Left ventricle myocardium inferior (tissue), 1 donor: ENCODE measurements at regions not wholly inside any gene's neighbourhood (a gene's known extent, or its start where the extent isn't known, plus 50 kb on each side); places are given as distances from the start of the nearest gene placed in this dataset.

ENCODE experiments used
- DNase-seq: peaks from one replicate; pipeline ENCODE4 v3.0.0-alpha.2; 2020
- H3K27ac ChIP-seq: fragments of 200-600 bp; replicated peaks from 2 replicates; pipeline ENCODE4 v1.8.0; 2021
- H3K27me3 ChIP-seq: fragments of 200-600 bp; 2 replicates; pipeline ENCODE4 v1.8.0; 2021; ENCODE audit warnings: low read depth
- H3K36me3 ChIP-seq: fragments of 200-600 bp; 2 replicates; pipeline ENCODE4 v1.8.0; 2021
- H3K4me1 ChIP-seq: fragments of 200-600 bp; 2 replicates; pipeline ENCODE4 v1.8.0; 2021
- H3K4me3 ChIP-seq: fragments of 200-600 bp; 2 replicates; pipeline ENCODE4 v1.8.0; 2021; ENCODE audit warnings: mild to moderate bottlenecking, moderate library complexity
- H3K9me3 ChIP-seq: fragments of 200-600 bp; replicated peaks from 2 replicates; pipeline ENCODE4 v1.8.0; 2021
- intact Hi-C: fragments of 100-400 bp; cut with micrococcal nuclease; formaldehyde crosslinking; loops from one replicate; pipeline ENCODE4 v1.11.0; 2022
- TF ChIP-seq, protein P1 (sequence below): fragments of 200-600 bp; IDR thresholded peaks from 2 replicates; pipeline ENCODE4 v1.8.0; 2021; ENCODE audit warnings: antibody characterized with exemption, mild to moderate bottlenecking, borderline replicate concordance
- donor health status: DM: no; HTN: yes; CAD: no; lungs with severe emphysema.

DNA sequence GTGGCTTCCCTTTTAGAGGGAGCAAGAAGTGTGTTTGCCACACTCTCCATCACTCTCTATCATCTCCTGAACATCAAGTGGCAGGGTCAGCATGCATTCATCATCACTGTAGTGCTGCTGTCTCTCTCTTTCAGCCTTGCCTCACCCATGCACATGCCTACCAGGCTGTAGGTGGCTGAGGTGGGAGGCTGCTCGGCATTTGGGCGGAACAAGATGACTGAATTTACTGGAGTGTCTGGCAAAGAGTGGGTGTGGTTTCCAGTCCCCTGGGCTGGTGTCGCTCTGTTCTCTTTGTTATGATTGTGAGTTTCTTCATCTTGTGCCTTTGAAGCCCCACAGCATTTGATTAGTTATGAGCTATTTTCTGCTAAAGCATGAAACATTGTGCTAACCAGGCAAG, 541.9 kb upstream of the EEF2KMT start:
- DNase-seq: no peak
- TF ChIP-seq, protein P1, sequence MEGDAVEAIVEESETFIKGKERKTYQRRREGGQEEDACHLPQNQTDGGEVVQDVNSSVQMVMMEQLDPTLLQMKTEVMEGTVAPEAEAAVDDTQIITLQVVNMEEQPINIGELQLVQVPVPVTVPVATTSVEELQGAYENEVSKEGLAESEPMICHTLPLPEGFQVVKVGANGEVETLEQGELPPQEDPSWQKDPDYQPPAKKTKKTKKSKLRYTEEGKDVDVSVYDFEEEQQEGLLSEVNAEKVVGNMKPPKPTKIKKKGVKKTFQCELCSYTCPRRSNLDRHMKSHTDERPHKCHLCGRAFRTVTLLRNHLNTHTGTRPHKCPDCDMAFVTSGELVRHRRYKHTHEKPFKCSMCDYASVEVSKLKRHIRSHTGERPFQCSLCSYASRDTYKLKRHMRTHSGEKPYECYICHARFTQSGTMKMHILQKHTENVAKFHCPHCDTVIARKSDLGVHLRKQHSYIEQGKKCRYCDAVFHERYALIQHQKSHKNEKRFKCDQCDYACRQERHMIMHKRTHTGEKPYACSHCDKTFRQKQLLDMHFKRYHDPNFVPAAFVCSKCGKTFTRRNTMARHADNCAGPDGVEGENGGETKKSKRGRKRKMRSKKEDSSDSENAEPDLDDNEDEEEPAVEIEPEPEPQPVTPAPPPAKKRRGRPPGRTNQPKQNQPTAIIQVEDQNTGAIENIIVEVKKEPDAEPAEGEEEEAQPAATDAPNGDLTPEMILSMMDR: no peak
- Histone ChIP-seq H3K27ac (no peak overlapping the region), H3K4me1 (no peaks in the 10 kb centered on the region), H3K27me3 (peaks cover 53% of the 10 kb centered on the region), H3K36me3 (no peaks in the 10 kb centered on the region), H3K4me3 (no peak overlapping the region), H3K9me3 (peaks cover 5% of the 10 kb centered on the region)
- intact Hi-C loops: no loop called here

DNA sequence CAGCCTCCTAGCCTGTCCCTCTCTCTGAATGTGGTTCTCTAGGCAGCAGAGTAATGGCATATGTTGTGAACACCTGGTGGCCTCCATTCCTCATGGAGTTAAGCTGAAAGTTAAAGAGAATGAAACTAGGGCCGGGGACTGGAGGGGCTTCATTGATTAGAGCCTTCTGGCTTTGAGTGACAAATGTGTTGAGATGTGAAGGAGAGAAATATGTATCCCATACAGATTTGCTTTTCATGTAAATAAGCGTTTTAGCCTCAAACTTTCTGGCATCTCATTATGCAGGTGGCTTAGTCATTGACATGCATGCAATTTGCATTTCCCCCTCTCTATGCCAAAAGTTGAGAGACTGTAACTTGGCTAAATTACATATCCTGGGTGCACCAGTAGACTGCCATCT, 537.7 kb upstream of the EEF2KMT start:
- no peak overlapping the region for H3K4me3 ChIP-seq
- no peaks in the 10 kb centered on the region for H3K9me3 ChIP-seq
- intact Hi-C loops: no loop called here
- H3K27ac ChIP-seq: no peak overlapping the region
- no peak for DNase-seq
- TF ChIP-seq, protein P1: no peak
- H3K36me3 ChIP-seq: no peaks in the 10 kb centered on the region
- peaks cover 58% of the 10 kb centered on the region for H3K27me3 ChIP-seq
- no peaks in the 10 kb centered on the region for H3K4me1 ChIP-seq

DNA sequence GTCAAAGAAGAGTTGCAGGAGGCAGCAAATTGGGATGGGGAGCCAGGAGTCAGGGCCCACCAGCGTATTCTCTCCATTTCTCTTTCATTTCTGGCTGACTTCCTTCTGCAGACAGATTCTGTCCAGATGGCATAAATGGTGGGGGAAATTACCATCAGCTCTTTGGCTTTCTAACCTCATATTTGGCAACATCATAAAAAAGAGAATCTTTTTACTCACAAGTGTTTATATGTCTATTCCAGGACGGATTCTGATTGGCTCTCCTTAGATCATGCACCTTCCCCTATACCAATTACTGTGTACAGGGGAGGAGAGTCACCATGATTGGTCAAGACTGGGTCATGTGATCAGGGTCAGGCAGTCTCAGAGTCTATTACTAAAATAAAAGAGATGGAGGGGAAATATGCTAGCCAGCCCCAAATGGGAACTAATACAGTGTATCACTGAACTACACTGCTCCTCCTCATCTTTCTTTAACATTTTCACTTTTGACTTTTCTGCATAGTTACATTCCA, 537.1 kb upstream of the EEF2KMT start:
- intact Hi-C loops: no loop called here
- H3K4me1 ChIP-seq: no peaks in the 10 kb centered on the region
- H3K27me3 ChIP-seq: peaks cover 58% of the 10 kb centered on the region
- TF ChIP-seq, protein P1: no peak
- H3K27ac ChIP-seq: no peak overlapping the region
- no peaks in the 10 kb centered on the region for H3K9me3 ChIP-seq
- no peak overlapping the region for H3K4me3 ChIP-seq
- no peaks in the 10 kb centered on the region for H3K36me3 ChIP-seq
- DNase-seq: no peak

DNA sequence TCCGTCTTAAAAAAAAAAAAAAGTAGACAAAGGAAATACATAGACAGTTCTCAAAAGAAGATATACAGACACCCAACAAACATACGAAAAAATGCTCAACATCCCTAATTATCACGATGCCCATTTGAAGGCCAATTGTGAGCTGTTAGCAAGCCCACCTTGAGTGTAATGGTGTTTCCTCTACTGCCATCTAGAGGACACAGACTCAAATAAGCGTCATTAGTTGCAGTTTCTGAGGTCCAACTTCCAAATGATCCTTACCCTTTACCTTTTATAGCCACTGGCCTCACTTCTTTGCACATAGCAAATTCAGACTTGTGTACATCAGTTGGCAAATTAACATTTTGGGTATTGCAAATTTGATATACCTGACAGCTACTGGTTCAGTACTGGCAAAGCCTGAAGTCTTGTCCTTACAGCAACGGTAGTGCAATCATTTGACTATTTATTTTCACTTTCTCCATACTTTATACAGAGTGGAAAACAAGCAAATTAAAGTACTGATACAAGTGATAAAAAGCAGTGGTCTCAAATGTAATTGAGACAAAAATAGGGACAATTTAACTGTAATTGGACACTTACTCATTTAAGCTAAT, 536.3 kb upstream of the EEF2KMT start:
- Histone ChIP-seq H3K27me3 (peaks cover 58% of the 10 kb centered on the region), H3K36me3 (no peaks in the 10 kb centered on the region), H3K4me1 (no peaks in the 10 kb centered on the region), H3K9me3 (no peaks in the 10 kb centered on the region), H3K27ac (no peak overlapping the region), H3K4me3 (no peak overlapping the region)
- DNase-seq: no peak
- intact Hi-C loops: no loop called here
- TF ChIP-seq, protein P1: peak; percentile 55

DNA sequence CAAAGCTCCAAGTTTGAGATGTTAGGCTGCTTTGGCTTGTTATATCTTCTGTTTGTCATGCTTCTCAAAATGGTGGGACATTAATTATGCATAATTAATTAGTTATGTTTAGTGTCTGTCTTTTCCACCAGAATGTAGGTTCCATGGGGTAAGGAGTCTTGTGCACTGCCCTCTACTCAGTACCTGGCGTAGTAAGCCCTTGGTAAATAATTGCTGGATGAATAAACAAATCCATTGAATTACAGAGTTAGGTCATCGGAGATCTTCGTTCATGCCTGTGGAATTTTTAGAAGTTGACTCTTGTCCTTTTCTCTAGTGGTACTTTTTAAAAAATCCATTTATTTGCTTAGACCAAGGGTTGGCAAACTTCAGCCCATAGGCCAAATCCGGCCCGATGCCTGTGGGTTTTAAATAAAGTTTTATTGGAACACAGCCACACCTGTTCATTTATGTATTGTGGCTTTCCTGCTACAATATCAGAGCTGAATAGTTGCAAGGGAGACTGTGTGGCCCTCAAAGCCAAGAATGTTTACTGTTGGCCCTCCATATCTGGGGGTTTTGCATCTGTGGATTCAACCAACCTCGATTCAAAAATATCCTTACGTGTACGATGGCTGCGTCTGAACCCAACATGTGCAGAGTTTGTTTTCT, 524.8 kb upstream of the EEF2KMT start:
- H3K27ac ChIP-seq: no peak overlapping the region
- H3K4me1 ChIP-seq: no peaks in the 10 kb centered on the region
- TF ChIP-seq, protein P1: no peak
- DNase-seq: no peak
- no peaks in the 10 kb centered on the region for H3K36me3 ChIP-seq
- peaks cover 40% of the 10 kb centered on the region for H3K27me3 ChIP-seq
- H3K9me3 ChIP-seq: peaks cover 11% of the 10 kb centered on the region
- H3K4me3 ChIP-seq: no peak overlapping the region
- intact Hi-C loops: no loop called here
